ENCODE measurements at regions not wholly inside any gene's neighbourhood (a gene's known extent, or its start where the extent isn't known, plus 50 kb on each side); places are given as distances from the start of the nearest gene placed in this dataset.

GRCh38 chr2:118249531-118249930 is 161.3 kb downstream of the INSIG2 start:
- no peak overlapping the region for H3K27ac ChIP-seq (ENCODE audit: low read depth, low read length, poor library complexity, severe bottlenecking)
- H3K4me1 ChIP-seq (ENCODE audit: insufficient read depth, low read length, severe bottlenecking) = no peaks in the 10 kb centered on the region
- no peaks in the 10 kb centered on the region for H3K79me2 ChIP-seq (ENCODE audit: insufficient read depth, low read length)
- no peak for TF ChIP-seq EZH2 (IDR thresholded peaks at IDR 0.05; ENCODE audit: borderline replicate concordance, low read length)
- TF ChIP-seq, protein P1, sequence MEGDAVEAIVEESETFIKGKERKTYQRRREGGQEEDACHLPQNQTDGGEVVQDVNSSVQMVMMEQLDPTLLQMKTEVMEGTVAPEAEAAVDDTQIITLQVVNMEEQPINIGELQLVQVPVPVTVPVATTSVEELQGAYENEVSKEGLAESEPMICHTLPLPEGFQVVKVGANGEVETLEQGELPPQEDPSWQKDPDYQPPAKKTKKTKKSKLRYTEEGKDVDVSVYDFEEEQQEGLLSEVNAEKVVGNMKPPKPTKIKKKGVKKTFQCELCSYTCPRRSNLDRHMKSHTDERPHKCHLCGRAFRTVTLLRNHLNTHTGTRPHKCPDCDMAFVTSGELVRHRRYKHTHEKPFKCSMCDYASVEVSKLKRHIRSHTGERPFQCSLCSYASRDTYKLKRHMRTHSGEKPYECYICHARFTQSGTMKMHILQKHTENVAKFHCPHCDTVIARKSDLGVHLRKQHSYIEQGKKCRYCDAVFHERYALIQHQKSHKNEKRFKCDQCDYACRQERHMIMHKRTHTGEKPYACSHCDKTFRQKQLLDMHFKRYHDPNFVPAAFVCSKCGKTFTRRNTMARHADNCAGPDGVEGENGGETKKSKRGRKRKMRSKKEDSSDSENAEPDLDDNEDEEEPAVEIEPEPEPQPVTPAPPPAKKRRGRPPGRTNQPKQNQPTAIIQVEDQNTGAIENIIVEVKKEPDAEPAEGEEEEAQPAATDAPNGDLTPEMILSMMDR (IDR thresholded peaks at IDR 0.05; ENCODE audit: low read length) = no peak
- no peak overlapping the region for H3K4me2 ChIP-seq (ENCODE audit: low read length)
- no peaks in the 10 kb centered on the region for H4K20me1 ChIP-seq (ENCODE audit: insufficient read depth, low read length)
- H3K9me2 ChIP-seq (ENCODE audit: low read depth, low read length) = no peaks in the 10 kb centered on the region
- H3F3A ChIP-seq (ENCODE audit: insufficient read depth, low read length) = no peaks in the 10 kb centered on the region
- no peaks in the 10 kb centered on the region for H3K36me3 ChIP-seq (ENCODE audit: insufficient read depth, low read length)
- H2AFZ ChIP-seq (ENCODE audit: low read length) = no peak overlapping the region
- no peaks in the 10 kb centered on the region for H3K27me3 ChIP-seq (ENCODE audit: insufficient read depth, low read length)
- no peaks in the 10 kb centered on the region for H3K9me3 ChIP-seq (ENCODE audit: low read length)
- H3K4me3 ChIP-seq (ENCODE audit: low read depth, low read length, poor library complexity, severe bottlenecking) = no peak overlapping the region
- H3K9ac ChIP-seq (ENCODE audit: low read length) = no peak overlapping the region

GRCh38 chr2:118246726-118247125 is 158.5 kb downstream of the INSIG2 start:
- Histone ChIP-seq H3K36me3 (ENCODE audit: insufficient read depth, low read length) (no peaks in the 10 kb centered on the region), H3K27ac (ENCODE audit: low read depth, low read length, poor library complexity, severe bottlenecking) (no peak overlapping the region), H3K4me1 (ENCODE audit: insufficient read depth, low read length, severe bottlenecking) (no peaks in the 10 kb centered on the region), H3F3A (ENCODE audit: insufficient read depth, low read length) (no peaks in the 10 kb centered on the region), H3K27me3 (ENCODE audit: insufficient read depth, low read length) (no peaks in the 10 kb centered on the region), H3K9me2 (ENCODE audit: low read depth, low read length) (no peaks in the 10 kb centered on the region), H4K20me1 (ENCODE audit: insufficient read depth, low read length) (no peaks in the 10 kb centered on the region), H3K9ac (ENCODE audit: low read length) (no peak overlapping the region), H3K4me2 (ENCODE audit: low read length) (no peak overlapping the region), H2AFZ (ENCODE audit: low read length) (no peak overlapping the region), H3K79me2 (ENCODE audit: insufficient read depth, low read length) (no peaks in the 10 kb centered on the region), H3K4me3 (ENCODE audit: low read depth, low read length, poor library complexity, severe bottlenecking) (no peak overlapping the region), H3K9me3 (ENCODE audit: low read length) (no peaks in the 10 kb centered on the region)
- TF ChIP-seq, protein P1 (IDR thresholded peaks at IDR 0.05; ENCODE audit: low read length) = no peak
- TF ChIP-seq EZH2 (IDR thresholded peaks at IDR 0.05; ENCODE audit: borderline replicate concordance, low read length) = no peak

DNA sequence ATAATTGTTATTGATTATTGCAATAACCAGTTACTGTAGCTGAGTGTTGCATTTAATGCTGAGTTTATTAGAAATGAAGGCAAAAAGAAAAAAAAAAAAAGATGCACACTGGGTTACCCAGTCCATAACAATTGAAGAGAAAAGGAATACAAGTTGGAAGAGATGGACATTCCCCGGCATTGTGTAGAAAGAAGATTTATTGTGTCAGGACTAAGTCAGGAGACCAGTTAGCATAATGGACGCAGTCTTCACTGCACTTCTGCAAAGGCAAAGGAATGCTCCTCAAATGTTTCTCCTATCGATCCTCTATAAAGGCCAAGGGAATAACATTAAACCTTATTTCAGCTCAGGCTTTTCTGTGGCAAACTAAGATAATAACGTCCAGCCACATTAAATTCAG is 157.8 kb downstream of the INSIG2 start:
- Histone ChIP-seq H3K27me3 (ENCODE audit: insufficient read depth, low read length) (no peaks in the 10 kb centered on the region), H3K27ac (ENCODE audit: low read depth, low read length, poor library complexity, severe bottlenecking) (no peak overlapping the region), H3K36me3 (ENCODE audit: insufficient read depth, low read length) (no peaks in the 10 kb centered on the region), H3K9me2 (ENCODE audit: low read depth, low read length) (no peaks in the 10 kb centered on the region), H3K4me2 (ENCODE audit: low read length) (no peak overlapping the region), H3K9ac (ENCODE audit: low read length) (no peak overlapping the region), H4K20me1 (ENCODE audit: insufficient read depth, low read length) (no peaks in the 10 kb centered on the region), H3K4me3 (ENCODE audit: low read depth, low read length, poor library complexity, severe bottlenecking) (no peak overlapping the region), H3K4me1 (ENCODE audit: insufficient read depth, low read length, severe bottlenecking) (no peaks in the 10 kb centered on the region), H2AFZ (ENCODE audit: low read length) (no peak overlapping the region), H3K79me2 (ENCODE audit: insufficient read depth, low read length) (no peaks in the 10 kb centered on the region), H3F3A (ENCODE audit: insufficient read depth, low read length) (no peaks in the 10 kb centered on the region), H3K9me3 (ENCODE audit: low read length) (no peaks in the 10 kb centered on the region)
- TF ChIP-seq, protein P1 (IDR thresholded peaks at IDR 0.05; ENCODE audit: low read length) = no peak
- no peak for TF ChIP-seq EZH2 (IDR thresholded peaks at IDR 0.05; ENCODE audit: borderline replicate concordance, low read length)
